ENCODE measurements at regions not wholly inside any gene's neighbourhood (a gene's known extent, or its start where the extent isn't known, plus 50 kb on each side); places are given as distances from the start of the nearest gene placed in this dataset.

DNA sequence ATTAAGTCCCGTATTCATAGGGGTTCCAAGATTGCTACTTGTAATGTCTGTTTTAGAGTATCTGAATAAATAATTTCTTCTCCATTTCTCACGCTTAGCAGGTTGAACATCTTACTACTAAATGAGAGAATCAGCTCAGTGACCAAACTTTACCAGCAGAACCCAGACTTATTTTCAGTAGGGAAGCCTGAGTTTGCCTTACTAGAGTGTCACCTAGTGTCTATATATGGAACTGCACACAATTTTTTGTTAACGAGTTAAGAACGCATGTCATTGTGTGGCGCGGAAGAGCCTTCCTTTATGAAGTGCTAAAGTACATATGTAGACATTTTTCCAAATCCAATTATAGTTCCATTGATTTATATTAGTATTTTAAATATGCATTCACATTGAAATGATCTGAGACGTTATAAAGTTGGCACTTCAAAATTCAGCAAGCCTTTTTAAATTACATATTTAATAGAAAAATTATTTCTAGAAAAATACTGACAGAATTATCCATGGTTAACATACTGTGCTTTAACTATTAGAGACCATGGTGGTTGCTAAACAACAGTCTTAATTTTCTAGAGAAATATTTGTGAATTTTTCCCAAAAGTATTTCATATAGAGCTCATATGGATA lies 88.3 kb downstream of the RPS29 start:
- H3K4me3 ChIP-seq (ENCODE audit: low read depth in 2 of 2, low read length in 1 of 2), result no peak overlapping the region; a peak in 1 of 4 replicates
- H3K36me3 ChIP-seq (replicated peaks in 1 of 2; ENCODE audit: control insufficient read depth in 1 of 2, insufficient read depth in 2 of 2, low read length in 1 of 2), result no peaks in the 10 kb centered on the region
- CTCF ChIA-PET, result interaction anchor here (0.5 to 4.1 kb wide), 32 partner anchors 10 to 664 kb away, joined by 3 to 83 read pairs (median 3); no protein-coding TSS in a partner anchor
- no peak overlapping the region for H3K4me2 ChIP-seq
- H3K9me2 ChIP-seq, result no peaks in the 10 kb centered on the region
- no peaks in the 10 kb centered on the region for H3K9me3 ChIP-seq
- H3K27ac ChIP-seq (ENCODE audit: low read depth in 2 of 2, low read length in 1 of 2), result no peak overlapping the region
- H3F3A ChIP-seq (replicated peaks; ENCODE audit: insufficient read depth), result no peaks in the 10 kb centered on the region
- POLR2A ChIA-PET, result no interaction called here
- TF ChIP-seq, protein P1, sequence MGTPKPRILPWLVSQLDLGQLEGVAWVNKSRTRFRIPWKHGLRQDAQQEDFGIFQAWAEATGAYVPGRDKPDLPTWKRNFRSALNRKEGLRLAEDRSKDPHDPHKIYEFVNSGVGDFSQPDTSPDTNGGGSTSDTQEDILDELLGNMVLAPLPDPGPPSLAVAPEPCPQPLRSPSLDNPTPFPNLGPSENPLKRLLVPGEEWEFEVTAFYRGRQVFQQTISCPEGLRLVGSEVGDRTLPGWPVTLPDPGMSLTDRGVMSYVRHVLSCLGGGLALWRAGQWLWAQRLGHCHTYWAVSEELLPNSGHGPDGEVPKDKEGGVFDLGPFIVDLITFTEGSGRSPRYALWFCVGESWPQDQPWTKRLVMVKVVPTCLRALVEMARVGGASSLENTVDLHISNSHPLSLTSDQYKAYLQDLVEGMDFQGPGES (IDR thresholded peaks at IDR 0.05; ENCODE audit: low read depth, low read length), result no peak
- TF ChIP-seq ELF1 (IDR thresholded peaks at IDR 0.05), result no peak
- no peak for TF ChIP-seq POLR2AphosphoS5 (IDR thresholded peaks at IDR 0.05; ENCODE audit: low read depth, low read length)
- TF ChIP-seq, protein P2, sequence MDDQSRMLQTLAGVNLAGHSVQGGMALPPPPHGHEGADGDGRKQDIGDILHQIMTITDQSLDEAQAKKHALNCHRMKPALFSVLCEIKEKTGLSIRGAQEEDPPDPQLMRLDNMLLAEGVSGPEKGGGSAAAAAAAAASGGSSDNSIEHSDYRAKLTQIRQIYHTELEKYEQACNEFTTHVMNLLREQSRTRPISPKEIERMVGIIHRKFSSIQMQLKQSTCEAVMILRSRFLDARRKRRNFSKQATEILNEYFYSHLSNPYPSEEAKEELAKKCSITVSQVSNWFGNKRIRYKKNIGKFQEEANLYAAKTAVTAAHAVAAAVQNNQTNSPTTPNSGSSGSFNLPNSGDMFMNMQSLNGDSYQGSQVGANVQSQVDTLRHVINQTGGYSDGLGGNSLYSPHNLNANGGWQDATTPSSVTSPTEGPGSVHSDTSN (IDR thresholded peaks at IDR 0.05), result no peak
- TF ChIP-seq, protein P3, sequence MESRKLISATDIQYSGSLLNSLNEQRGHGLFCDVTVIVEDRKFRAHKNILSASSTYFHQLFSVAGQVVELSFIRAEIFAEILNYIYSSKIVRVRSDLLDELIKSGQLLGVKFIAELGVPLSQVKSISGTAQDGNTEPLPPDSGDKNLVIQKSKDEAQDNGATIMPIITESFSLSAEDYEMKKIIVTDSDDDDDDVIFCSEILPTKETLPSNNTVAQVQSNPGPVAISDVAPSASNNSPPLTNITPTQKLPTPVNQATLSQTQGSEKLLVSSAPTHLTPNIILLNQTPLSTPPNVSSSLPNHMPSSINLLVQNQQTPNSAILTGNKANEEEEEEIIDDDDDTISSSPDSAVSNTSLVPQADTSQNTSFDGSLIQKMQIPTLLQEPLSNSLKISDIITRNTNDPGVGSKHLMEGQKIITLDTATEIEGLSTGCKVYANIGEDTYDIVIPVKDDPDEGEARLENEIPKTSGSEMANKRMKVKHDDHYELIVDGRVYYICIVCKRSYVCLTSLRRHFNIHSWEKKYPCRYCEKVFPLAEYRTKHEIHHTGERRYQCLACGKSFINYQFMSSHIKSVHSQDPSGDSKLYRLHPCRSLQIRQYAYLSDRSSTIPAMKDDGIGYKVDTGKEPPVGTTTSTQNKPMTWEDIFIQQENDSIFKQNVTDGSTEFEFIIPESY (IDR thresholded peaks at IDR 0.05; ENCODE audit: borderline replicate concordance, low read depth), result no peak
- TF ChIP-seq TAF1 (IDR thresholded peaks at IDR 0.05; ENCODE audit: borderline replicate concordance, low read depth, low read length), result no peak
- TF ChIP-seq, protein P4, sequence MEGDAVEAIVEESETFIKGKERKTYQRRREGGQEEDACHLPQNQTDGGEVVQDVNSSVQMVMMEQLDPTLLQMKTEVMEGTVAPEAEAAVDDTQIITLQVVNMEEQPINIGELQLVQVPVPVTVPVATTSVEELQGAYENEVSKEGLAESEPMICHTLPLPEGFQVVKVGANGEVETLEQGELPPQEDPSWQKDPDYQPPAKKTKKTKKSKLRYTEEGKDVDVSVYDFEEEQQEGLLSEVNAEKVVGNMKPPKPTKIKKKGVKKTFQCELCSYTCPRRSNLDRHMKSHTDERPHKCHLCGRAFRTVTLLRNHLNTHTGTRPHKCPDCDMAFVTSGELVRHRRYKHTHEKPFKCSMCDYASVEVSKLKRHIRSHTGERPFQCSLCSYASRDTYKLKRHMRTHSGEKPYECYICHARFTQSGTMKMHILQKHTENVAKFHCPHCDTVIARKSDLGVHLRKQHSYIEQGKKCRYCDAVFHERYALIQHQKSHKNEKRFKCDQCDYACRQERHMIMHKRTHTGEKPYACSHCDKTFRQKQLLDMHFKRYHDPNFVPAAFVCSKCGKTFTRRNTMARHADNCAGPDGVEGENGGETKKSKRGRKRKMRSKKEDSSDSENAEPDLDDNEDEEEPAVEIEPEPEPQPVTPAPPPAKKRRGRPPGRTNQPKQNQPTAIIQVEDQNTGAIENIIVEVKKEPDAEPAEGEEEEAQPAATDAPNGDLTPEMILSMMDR (IDR thresholded peaks at IDR 0.05), result peak; percentile 87
- no peak for TF ChIP-seq TCF12 (IDR thresholded peaks at IDR 0.05)
- TF ChIP-seq, protein P5, sequence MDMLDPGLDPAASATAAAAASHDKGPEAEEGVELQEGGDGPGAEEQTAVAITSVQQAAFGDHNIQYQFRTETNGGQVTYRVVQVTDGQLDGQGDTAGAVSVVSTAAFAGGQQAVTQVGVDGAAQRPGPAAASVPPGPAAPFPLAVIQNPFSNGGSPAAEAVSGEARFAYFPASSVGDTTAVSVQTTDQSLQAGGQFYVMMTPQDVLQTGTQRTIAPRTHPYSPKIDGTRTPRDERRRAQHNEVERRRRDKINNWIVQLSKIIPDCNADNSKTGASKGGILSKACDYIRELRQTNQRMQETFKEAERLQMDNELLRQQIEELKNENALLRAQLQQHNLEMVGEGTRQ (IDR thresholded peaks at IDR 0.05; ENCODE audit: borderline replicate concordance, low read depth, low read length), result no peak
- peak; percentile 66 for TF ChIP-seq SMC3 (IDR thresholded peaks at IDR 0.05; ENCODE audit: low read depth, low read length)
- TF ChIP-seq, protein P6, sequence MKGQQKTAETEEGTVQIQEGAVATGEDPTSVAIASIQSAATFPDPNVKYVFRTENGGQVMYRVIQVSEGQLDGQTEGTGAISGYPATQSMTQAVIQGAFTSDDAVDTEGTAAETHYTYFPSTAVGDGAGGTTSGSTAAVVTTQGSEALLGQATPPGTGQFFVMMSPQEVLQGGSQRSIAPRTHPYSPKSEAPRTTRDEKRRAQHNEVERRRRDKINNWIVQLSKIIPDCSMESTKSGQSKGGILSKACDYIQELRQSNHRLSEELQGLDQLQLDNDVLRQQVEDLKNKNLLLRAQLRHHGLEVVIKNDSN (IDR thresholded peaks at IDR 0.05; ENCODE audit: borderline replicate concordance, low read depth), result no peak
- no peak for TF ChIP-seq FOSL2 (IDR thresholded peaks at IDR 0.05; ENCODE audit: borderline replicate concordance, low read depth)
- peak; percentile 83 for TF ChIP-seq RAD21 (IDR thresholded peaks at IDR 0.05; ENCODE audit: low read length)
- DNase-seq, result peak; percentile 52
- H3K9ac ChIP-seq, result no peak overlapping the region
- H3K27me3 ChIP-seq (ENCODE audit: insufficient read depth), result peaks cover 11% of the 10 kb centered on the region; the same call in 1 of the 2 replicates
- WGBS (ENCODE audit: low lambda C conversion rate), result 15% methylated on average over 7 of the region's 7 CpGs
- H4K20me1 ChIP-seq (ENCODE audit: insufficient read depth), result no peaks in the 10 kb centered on the region
- no peaks in the 10 kb centered on the region for H3K79me2 ChIP-seq (ENCODE audit: insufficient read depth)
- no peak overlapping the region for H2AFZ ChIP-seq (ENCODE audit: low read depth)
- no peaks in the 10 kb centered on the region for H3K4me1 ChIP-seq (ENCODE audit: control insufficient read depth in 1 of 2, insufficient read depth in 2 of 2, low read depth in 1 of 2, low read length in 1 of 2)

Measured in SK-N-SH (cell line).